PC-9 (cell line): ENCODE measurements at regions not wholly inside any gene's neighbourhood (a gene's known extent, or its start where the extent isn't known, plus 50 kb on each side); places are given as distances from the start of the nearest gene placed in this dataset.

ENCODE experiments used
- BruUV-seq: library from RNA; stranded (reverse); fragments of 400-500 nt; replicated peaks from 2 replicates; lab custom pipeline; 2021; lab: Mats Ljungman, UMichigan
- CTCF ChIA-PET: fragments of 300-600 bp; sonication (Branson Sonifier 250); formaldehyde crosslinking; loops from one replicate; lab custom pipeline; 2022; ENCODE audit warnings: antibody characterized with exemption; lab: Charles Lee
- POLR2A ChIA-PET: fragments of 300-600 bp; sonication (Branson Sonifier 250); formaldehyde crosslinking; loops from one replicate; lab custom pipeline; 2022; ENCODE audit warnings: antibody characterized with exemption; ENCODE audit not compliant: unreplicated experiment; lab: Charles Lee
- DNase-seq, 2 experiments: peaks; one replicate each; pipeline versions ENCODE4 v3.0.0 to v3.0.0-alpha.2; 2015 to 2022; ENCODE audit warnings: mixed read lengths in 1 of 2
- H2AFZ ChIP-seq: fragments of 200-600 bp; sonication (generic); 2 replicates; pipeline ENCODE4 v1.8.1; 2017; ENCODE audit warnings: antibody characterized with exemption
- H3F3A ChIP-seq: fragments of 200-600 bp; sonication (generic); 2 replicates; pipeline ENCODE4 v1.8.1; 2017; ENCODE audit warnings: antibody characterized with exemption, mild to moderate bottlenecking, low read depth; ENCODE audit not compliant: insufficient read depth
- H3K27ac ChIP-seq: fragments of 200-600 bp; sonication (generic); 2 replicates; pipeline ENCODE4 v1.6.1; 2016; ENCODE audit warnings: mixed run types
- H3K27me3 ChIP-seq: fragments of 200-600 bp; sonication (generic); 2 replicates; pipeline ENCODE4 v1.6.1; 2016; ENCODE audit warnings: low read depth, mixed run types; ENCODE audit not compliant: insufficient read depth
- H3K36me3 ChIP-seq: fragments of 200-600 bp; sonication (generic); 2 replicates; pipeline ENCODE4 v1.6.1; 2016; ENCODE audit warnings: low read depth, mixed run types
- H3K4me1 ChIP-seq: fragments of 200-600 bp; sonication (generic); replicated peaks from 2 replicates; pipeline ENCODE4 v1.6.1; 2016; ENCODE audit warnings: mixed run types; ENCODE audit not compliant: insufficient read depth
- H3K4me2 ChIP-seq: fragments of 200-600 bp; sonication (generic); 2 replicates; pipeline ENCODE4 v1.6.1; 2017; ENCODE audit warnings: mixed run types
- H3K4me3 ChIP-seq: fragments of 200-600 bp; sonication (generic); 2 replicates; pipeline ENCODE4 v1.6.1; 2016; ENCODE audit warnings: mixed run types
- H3K79me2 ChIP-seq: fragments of 200-600 bp; sonication (generic); 2 replicates; pipeline ENCODE4 v1.6.1; 2017; ENCODE audit warnings: low read depth, mixed run types
- H3K9me2 ChIP-seq: fragments of 200-600 bp; sonication (generic); 2 replicates; pipeline ENCODE4 v1.8.1; 2017; ENCODE audit warnings: mild to moderate bottlenecking; ENCODE audit not compliant: insufficient read depth
- H3K9me3 ChIP-seq: fragments of 200-600 bp; sonication (generic); 2 replicates; pipeline ENCODE4 v1.8.1; 2016; ENCODE audit warnings: low read depth; ENCODE audit not compliant: insufficient read depth
- H4K20me1 ChIP-seq: fragments of 200-600 bp; sonication (generic); 2 replicates; pipeline ENCODE4 v1.8.1; 2017; ENCODE audit not compliant: insufficient read depth
- EZH2 ChIP-seq: fragments of 200-600 bp; sonication (generic); IDR thresholded peaks from 2 replicates; pipeline ENCODE4 v1.8.0; 2017; ENCODE audit warnings: antibody characterized with exemption, low read depth
- intact Hi-C: fragments of 100-400 bp; cut with micrococcal nuclease; formaldehyde crosslinking; loops from one replicate; pipeline ENCODE4 v1.10.0; 2022; ENCODE audit not compliant: unreplicated experiment
- TF ChIP-seq, protein P1 (sequence below): fragments of 200-600 bp; sonication (generic); conservative IDR thresholded peaks from 2 replicates; pipeline ENCODE4 v1.6.1; 2017; ENCODE audit warnings: mixed run types, antibody characterized with exemption, mild to moderate bottlenecking, moderate library complexity

- no peak for TF ChIP-seq EZH2
- TF ChIP-seq, protein P1, sequence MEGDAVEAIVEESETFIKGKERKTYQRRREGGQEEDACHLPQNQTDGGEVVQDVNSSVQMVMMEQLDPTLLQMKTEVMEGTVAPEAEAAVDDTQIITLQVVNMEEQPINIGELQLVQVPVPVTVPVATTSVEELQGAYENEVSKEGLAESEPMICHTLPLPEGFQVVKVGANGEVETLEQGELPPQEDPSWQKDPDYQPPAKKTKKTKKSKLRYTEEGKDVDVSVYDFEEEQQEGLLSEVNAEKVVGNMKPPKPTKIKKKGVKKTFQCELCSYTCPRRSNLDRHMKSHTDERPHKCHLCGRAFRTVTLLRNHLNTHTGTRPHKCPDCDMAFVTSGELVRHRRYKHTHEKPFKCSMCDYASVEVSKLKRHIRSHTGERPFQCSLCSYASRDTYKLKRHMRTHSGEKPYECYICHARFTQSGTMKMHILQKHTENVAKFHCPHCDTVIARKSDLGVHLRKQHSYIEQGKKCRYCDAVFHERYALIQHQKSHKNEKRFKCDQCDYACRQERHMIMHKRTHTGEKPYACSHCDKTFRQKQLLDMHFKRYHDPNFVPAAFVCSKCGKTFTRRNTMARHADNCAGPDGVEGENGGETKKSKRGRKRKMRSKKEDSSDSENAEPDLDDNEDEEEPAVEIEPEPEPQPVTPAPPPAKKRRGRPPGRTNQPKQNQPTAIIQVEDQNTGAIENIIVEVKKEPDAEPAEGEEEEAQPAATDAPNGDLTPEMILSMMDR, result no peak
- POLR2A ChIA-PET, result no interaction called here
- Histone ChIP-seq H3K27me3 (no peaks in the 10 kb centered on the region), H3K9me2 (no peaks in the 10 kb centered on the region), H3K36me3 (no peaks in the 10 kb centered on the region), H3K4me1 (peaks cover 32% of the 10 kb centered on the region), H2AFZ (no peak overlapping the region), H3K79me2 (peaks cover 89% of the 10 kb centered on the region), H3K4me2 (no peak overlapping the region), H4K20me1 (peaks cover 75% of the 10 kb centered on the region), H3F3A (peaks cover 31% of the 10 kb centered on the region), H3K4me3 (no peak overlapping the region), H3K27ac (no peak overlapping the region), H3K9me3 (no peaks in the 10 kb centered on the region)
- intact Hi-C loops, result loop anchor here (5.0 kb wide), 1 partner anchor 221 kb away; no protein-coding TSS in a partner anchor
- no TSS peak for BruUV-seq
- no peak for DNase-seq
- CTCF ChIA-PET, result no interaction called here
These were observed 61.1 kb downstream of the NCOR2 start for GRCh38 chr12:124506145-124506831.

GRCh38 chr12:124505001-124505818 lies 62.2 kb downstream of the NCOR2 start:
- intact Hi-C loops, result loop anchor here (5.0 kb wide), 1 partner anchor 222 kb away; no protein-coding TSS in a partner anchor

DNA sequence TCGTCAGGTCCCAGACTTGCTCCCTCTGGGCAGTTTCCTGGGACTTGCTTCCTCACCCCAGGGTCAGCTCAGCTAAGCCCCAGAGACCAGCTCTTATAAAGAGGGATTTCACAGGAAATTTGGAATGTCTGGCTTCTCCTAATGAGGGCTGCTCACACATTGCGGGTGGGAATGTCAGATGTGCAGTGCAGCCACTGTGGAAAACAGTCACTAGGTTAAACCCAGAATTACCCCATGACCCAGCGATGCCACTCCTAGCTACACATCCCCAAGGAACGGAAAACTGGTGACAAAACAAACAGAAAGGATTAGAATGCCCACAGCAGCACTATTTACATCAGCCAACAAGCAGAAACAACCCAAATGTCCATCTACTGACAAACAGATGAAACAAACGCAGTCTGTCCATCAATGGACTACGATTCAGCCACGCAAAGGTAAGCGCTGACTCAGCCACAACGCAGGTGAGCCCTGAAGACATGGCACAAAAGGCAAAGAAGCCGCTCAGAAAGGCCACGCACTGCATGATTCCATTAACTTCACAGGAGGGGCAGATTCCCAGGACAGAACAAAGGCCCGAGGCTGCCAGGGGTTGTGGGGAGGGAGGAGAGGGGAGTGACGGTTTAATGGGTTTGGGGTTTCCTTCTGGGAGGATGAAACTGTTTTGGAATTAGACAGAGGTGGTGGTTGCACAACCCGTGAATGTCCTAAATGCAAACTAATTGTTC lies 63.0 kb downstream of the NCOR2 start:
- H3K27ac ChIP-seq, result no peak overlapping the region
- H3K9me3 ChIP-seq, result no peaks in the 10 kb centered on the region
- H3K27me3 ChIP-seq, result no peaks in the 10 kb centered on the region
- no peak for DNase-seq
- peaks cover 16% of the 10 kb centered on the region for H3K4me1 ChIP-seq
- H3F3A ChIP-seq, result peaks cover 15% of the 10 kb centered on the region
- H3K4me3 ChIP-seq, result no peak overlapping the region
- no peaks in the 10 kb centered on the region for H3K36me3 ChIP-seq
- no peak overlapping the region for H2AFZ ChIP-seq
- TF ChIP-seq EZH2, result no peak
- TF ChIP-seq, protein P1, result no peak
- no peak overlapping the region for H3K4me2 ChIP-seq
- H3K79me2 ChIP-seq, result peaks cover 94% of the 10 kb centered on the region
- peaks cover 81% of the 10 kb centered on the region for H4K20me1 ChIP-seq
- BruUV-seq, result no TSS peak
- intact Hi-C loops, result loop anchor here (5.0 kb wide), 1 partner anchor 263 kb away; no protein-coding TSS in a partner anchor
- H3K9me2 ChIP-seq, result no peaks in the 10 kb centered on the region
- CTCF ChIA-PET, result interaction anchor here (0.6 kb wide), 1 partner anchor 605 kb away, joined by 3 read pairs; no protein-coding TSS in a partner anchor
- POLR2A ChIA-PET, result no interaction called here

More at GRCh38 chr12:124505001-124505818, 62.2 kb downstream of the NCOR2 start:
- no peaks in the 10 kb centered on the region for H3K36me3 ChIP-seq
- no TSS peak for BruUV-seq
- no peaks in the 10 kb centered on the region for H3K27me3 ChIP-seq
- no peak overlapping the region for H3K27ac ChIP-seq
- H2AFZ ChIP-seq, result no peak overlapping the region
- peaks cover 79% of the 10 kb centered on the region for H4K20me1 ChIP-seq
- H3K4me2 ChIP-seq, result no peak overlapping the region
- no peak overlapping the region for H3K4me3 ChIP-seq
- ChIA-PET POLR2A (no interaction called here), CTCF (interaction anchor here (0.6 kb wide), 1 partner anchor 606 kb away, joined by 3 read pairs; no protein-coding TSS in a partner anchor)
- no peaks in the 10 kb centered on the region for H3K9me3 ChIP-seq
- H3K79me2 ChIP-seq, result peaks cover 87% of the 10 kb centered on the region
- H3F3A ChIP-seq, result peaks cover 20% of the 10 kb centered on the region
- H3K4me1 ChIP-seq, result peaks cover 21% of the 10 kb centered on the region
- H3K9me2 ChIP-seq, result no peaks in the 10 kb centered on the region
- TF ChIP-seq EZH2, result no peak
- no peak for DNase-seq
